COLO668 (cell line): ENCODE measurements at regions not wholly inside any gene's neighbourhood (a gene's known extent, or its start where the extent isn't known, plus 50 kb on each side); places are given as distances from the start of the nearest gene placed in this dataset.
A peak's percentile ranks its signal among the peaks of the same experiment; 100 is the strongest.
"Not testable (repeated sequence)": the region's sequence is repeated elsewhere in the genome, so short reads cannot be mapped to it uniquely, and the experiment has no call there.

Experiments used
- DNase-seq: peaks from one replicate; lab custom pipeline; 2025; ENCODE audit not compliant: unreplicated experiment; lab: John Stamatoyannopoulos, UW

DNA sequence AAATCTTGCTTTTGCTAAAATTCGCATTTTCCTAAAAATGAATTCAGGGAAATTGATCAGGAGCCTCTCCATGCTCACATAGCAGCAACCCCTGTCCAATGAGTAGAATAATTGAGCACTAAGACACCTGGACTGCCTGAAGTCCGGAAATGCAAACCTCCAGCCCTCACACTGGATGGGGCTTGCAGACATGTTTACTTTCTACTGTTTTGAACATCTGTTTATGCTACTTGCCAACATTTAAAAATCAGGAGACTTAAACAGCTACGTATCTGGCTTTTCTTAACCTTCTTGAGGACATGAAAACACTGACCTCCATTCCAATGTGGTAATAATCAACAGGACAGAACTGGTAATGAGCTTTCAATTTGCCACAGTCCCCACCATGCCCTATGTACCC is 184.4 kb downstream of the SHOX2 start:
- DNase-seq, result no peak

DNA sequence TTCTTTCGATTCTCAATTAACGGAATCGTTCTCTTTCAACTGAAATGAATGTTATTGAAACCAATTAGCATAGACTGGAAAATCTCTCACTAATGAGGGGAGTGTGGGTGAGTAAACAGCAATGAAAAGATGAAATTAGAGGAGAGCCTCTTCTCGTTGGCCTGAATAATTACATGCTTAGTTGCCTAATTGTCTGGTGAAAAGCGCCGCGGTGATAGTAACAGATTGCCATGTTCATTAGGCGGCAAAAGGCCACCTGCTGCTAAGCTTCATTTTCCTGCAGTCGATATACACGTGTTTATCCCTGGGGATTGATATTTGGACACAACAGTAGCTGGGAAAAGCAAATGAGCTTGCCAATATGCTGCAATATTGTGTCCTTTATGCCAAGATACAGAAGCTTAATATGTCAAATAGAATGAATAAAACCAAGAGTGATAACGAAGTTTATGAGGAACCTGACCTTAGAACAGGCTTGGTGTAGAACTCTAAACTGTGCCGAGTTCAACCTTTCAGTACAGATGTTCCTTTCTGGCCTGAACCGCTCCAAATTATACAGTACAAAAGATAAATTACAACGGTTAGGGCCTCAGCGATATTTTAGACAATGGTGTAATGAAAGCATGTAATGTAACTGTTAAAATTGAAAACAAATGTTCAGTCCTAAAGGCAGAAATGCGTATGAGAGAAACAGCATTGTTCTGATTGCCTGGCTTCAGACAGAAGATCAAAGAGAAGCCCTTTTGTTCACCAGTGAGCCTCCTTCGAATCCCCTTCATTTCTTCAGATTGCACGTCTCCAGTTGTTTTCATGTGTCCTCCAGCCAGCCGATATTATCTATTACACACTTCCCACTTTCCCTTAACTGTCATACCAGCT is 185.2 kb downstream of the SHOX2 start:
- DNase-seq, result no peak

DNA sequence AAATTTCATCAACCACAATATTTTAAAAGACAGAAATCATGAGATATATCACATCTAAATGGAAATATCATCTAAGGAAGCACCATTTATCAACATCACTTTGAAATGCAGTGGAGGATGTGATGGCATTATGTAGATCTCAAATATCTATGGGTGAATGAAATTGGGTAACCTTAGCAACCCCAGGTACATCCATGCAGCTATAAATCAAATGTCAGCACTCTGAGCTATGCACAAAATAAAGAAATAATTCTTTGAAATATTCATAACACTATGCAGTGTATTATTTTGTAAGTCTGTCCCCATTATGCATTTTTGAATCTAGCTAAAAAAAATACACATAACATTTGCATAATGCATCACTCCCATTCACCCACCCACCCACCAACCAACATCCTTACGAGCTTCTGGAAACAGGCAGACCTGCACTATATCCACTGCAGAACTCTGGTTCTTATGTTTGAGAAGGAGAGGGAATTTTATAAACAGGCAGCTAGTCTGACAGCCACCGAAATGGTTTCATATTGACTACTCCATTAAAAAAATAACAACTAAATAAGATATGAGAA is 186.8 kb downstream of the SHOX2 start:
- no peak for DNase-seq

DNA sequence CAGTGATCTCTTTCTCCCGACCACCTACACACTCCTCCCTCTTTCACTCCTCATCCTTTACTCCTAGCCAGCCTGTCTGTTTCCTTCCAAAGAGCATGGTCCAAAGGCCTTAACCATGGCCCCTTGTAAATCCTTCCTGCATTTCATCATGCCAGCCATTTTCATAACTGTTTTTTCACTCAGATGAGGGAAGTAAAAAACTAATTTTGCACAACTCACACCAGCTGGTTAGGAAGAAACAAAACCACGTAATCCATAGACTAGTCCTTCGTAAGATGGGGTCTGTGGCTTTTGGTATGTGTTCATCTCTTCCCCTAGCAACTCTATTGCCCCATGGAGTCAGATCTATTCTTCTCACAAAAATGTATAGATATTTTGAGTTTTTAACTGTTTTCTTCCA is 187.8 kb downstream of the SHOX2 start:
- DNase-seq, result no peak

DNA sequence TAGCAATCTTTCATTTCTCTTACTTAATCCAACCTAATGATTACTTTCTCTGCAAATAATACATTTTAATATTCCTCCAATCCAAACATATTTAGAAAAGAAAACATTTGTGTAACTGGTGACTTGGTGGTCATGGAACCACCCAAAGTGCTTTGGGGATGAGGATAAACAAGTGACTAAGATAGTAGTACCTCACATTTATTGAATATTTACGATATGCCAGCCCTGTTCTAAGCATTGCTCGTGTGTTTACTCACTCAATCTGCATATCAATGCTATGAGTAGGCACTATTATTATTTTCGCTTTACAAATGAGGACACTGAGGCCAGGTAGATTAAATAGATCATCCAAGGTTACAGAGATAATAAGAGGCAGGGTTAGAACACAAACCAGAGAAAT is 189.5 kb downstream of the SHOX2 start:
- no peak for DNase-seq

DNA sequence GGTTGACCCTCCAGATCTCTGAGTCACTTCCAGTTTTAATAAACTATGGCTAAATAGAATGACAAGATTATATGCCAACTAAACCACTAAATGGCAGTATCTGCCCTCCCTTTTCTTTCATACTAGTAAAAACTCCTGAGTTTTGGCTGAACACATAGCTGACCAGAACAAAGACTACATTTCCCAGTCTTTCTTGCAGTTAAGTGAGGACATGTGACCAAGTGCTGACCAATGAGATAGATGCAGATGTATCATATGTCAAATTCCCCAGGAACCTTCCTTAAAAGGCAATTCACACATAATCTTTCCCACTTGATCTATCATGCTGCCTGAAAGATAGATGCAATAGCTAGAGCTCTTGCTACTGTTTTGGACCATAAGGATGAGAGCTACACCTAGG is 191.3 kb downstream of the SHOX2 start:
- no peak for DNase-seq

DNA sequence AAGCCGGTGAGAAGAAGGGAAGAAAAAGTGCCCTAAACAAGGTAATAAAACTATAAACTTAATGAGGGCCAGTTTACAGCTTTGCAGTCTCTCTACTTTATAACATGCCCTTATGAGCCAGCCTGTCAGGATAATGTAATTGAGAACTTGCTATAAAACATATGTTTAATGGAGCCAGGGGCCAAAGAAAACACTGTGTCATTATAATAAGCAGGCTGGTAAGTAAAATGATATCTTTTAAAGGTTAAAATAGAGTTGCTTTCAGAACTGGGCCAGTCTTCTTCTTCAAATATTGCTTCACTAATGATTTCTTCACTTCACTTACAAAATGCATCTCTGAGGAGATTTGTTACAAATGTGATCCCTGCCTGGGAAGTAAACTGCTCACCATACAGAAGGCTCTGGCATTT is 192.5 kb downstream of the SHOX2 start:
- no peak for DNase-seq

DNA sequence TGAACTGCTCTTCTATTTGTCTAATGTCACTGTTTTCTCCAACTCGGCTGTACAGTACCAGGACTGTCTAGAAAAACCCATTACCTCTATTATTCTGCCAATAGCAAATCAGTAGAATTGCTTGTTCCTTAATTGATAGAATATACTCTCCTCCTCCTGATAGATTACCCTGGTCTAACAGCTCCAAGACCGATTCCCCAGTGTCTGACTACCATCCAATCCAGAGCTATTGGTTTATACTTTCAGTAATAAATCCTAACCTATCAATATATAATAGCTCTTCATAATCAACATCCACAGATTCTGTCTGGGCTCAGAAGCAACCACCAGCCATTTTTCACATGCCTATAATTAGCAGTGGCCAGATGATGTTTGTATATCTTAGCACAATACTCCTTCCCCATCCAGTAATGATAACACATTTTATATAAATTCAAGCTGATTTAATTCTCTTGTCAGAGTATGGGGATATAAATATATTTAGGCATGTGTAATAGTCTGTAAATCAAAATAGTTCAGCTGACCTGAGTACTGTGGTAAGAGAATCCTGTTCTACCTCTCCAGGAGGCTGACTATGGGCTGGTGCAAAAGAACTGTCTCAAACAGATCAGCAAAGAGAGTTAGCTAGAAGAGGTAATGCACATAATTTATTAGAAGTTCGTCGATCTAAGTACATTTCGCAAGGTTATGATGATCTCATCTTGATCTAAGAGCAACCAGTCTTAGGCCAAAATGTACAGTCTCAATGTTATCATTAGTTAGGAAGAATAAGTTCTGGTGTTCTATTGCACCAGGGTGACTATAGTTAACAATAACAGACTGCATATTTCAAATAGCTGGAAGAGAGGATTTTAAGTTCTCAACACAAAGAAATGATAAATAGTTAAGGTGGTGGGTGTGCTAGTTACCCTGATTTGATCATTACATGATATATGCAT is 193.4 kb downstream of the SHOX2 start:
- DNase-seq, result no peak

DNA sequence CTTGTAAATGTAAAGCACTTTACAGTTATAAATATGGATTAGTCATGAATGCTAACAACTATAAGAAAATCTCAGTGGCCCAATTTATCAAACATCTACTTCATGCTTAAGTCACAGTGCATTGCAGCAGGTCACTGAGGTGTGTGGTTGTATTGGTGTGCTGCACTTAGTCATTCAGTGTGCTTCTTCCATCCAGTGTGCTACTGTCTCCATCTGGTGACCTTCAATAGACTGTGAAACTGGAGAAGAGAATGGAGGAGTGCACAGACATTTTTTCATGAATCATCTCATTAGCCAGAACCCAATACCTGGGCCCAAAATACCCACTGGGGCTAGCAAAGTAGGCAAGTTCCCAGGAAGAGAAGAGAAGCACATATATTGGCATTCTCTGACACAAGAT is 199.6 kb downstream of the SHOX2 start:
- DNase-seq, result no peak

DNA sequence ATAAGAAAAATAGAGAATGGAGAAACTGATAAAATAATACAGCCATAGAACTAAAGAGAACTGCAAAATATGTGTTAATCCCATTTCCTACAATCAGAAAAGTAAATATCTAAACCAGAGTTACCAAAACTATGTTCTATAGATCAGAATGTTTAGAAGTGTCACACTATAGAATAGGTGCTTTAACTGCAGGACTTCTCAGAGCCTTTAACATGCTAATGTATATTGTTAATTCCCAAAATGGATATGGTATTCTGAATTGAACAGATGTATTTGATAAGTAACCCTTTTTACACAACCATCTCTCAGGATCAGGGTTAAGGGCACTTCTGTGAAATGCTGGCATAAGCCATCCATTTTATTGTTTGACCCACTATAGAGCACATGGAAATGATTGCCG is 200.3 kb downstream of the SHOX2 start:
- DNase-seq, result no peak

DNA sequence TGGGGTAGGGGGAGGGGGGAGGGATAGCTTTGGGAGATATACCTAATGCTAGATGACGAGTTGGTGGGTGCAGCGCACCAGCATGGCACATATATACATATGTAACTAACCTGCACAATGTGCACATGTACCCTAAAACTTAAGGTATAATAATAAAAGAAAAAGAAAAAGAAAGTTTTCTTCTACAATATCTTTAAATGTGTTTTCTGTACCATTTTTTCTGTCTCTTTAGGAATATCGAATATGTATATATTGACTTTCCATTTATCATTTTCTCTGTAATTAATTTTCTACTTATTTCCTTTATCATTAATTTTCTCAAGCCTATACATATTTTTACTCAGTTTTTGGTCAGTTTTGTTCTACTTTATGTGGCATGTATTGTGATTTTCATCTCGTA is 203.5 kb downstream of the SHOX2 start:
- DNase-seq, result not testable (repeated sequence)

DNA sequence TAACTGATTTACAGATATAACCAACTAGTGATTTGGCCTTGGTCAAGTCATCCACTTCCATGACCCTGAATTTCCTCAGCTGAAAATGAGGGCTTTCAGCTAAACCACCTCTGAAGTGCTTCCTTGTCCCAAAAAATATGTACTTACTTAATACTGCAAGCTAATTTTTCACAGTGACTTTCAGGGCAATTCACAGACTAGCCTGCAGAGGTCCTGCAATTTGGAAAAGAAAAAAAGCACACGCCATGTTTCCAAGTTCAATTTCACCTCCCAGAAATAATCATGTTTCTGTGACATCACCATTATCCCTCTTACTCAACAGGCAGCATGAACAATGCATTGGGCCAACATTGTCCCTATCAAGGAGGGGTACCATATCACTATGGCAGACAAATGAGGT is 218.2 kb downstream of the SHOX2 start:
- no peak for DNase-seq

DNA sequence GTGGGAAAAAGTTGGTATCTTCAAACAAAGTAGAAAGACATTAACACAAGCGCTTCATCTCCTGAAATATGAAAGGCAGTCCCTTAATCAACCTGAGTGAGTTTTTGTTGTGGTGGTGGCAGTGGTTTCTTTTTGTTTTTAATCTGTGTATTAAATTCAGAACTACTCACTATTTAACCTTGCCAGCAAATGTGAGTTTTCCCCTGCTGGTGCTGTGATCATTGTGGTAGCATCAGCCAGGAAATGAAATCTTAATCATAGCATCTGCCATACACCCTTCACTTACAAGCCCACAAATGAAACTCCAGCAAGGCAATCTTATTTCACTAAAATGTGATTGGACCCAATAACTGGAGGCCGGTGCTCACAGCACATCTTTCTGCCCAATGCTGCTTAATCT is 229.7 kb downstream of the SHOX2 start:
- no peak for DNase-seq

DNA sequence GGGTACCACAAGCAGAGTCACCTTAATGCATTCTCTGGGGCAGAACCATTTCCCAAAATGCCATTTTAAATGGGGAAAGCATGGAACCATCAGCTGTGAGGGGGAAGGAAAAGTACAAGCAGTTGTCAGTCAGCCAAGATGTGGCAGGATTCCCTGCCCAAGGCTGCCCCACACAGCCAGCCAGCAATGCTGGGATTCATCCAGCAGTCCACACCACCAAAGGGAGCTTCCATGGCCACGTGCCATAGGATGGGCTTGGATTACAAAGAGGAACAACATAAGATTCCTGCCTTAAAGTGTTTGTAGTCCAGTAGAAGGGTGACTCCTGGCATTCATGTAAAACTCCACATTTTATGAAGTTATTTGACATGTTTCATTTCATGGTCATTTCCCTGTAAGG is 233.3 kb downstream of the SHOX2 start:
- DNase-seq, result no peak

DNA sequence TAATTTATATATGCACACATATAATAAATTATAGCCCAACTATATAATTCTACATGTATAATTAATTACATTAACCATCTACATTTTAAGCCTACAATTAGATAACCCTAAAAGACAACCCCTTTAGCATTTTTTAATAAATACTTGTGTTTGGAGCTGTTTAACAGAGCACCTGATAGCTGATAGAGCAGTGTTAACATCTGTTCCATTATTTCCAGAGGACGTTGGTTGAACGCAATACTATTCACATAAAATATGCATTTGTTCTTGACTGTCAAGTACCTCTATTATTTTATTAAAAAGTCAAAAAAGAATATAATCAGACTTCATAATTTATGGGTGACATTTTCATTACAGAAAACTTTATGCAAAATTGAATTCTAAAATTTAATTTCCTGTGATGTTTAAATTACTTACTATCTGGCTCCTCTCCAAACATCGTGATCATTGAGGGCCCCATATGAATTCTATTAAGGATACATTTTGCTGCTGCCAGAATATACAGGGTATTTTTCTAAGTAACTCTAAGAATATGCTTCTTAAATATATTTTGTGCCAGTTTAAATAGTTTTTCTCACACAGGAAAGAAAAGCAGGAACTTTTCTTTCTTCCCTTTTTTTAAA is 234.3 kb downstream of the SHOX2 start:
- DNase-seq, result no peak

DNA sequence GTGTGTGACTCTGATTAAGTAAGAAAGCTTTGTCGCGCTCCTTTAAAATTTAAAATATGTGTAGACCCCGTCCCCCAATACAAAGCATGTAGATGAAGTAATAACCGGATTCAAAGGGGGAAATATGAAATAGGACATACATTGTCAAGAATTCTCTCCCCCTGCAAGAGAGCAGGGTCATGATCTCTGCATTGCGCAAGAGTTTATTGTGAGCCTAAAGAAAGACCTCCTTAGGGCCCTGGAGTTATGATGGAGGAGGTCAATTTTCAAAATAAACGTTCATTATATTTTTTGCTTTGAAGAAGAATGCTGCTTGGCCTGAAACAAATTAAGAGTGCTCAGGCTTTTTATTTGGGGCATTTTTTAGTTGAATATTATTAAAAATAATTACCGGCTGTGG is 235.0 kb downstream of the SHOX2 start:
- no peak for DNase-seq

DNA sequence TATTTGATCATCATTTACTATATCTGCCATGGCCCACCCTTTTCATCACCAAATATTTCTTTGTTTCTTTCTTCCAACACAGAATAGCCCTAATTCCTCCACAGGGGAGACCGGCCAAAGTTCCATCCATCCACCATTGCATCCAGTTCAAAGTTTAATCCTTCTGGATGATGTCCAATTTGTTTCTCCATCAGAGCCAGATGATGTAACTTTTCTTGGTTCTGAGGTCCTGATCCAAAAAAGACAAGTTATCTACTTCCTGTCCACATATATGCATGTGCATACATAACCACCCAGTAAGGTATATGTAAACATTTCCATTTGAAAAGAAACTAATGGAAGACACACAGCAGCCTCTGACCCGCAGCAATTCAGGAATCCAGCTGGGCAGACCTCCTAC is 237.3 kb downstream of the SHOX2 start:
- DNase-seq, result no peak

DNA sequence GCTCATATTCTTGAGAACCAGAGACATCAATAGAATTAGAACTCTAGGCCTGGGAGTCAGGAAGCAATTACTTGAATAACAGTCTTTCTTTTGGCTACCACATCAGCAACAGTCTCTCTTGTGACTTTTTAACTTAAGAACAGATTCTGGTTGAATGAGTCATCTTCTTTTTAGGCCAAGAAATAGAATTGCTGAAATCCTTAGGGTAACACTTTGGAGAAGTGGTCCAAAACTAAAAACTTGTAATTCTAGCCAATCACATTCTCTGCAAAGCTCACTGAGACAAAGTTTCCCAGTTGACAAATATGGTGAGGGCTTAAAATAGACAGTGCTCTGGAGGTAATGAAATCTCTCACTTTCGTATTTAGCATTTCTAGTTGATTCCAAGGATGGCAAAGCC is 238.0 kb downstream of the SHOX2 start:
- DNase-seq, result no peak

DNA sequence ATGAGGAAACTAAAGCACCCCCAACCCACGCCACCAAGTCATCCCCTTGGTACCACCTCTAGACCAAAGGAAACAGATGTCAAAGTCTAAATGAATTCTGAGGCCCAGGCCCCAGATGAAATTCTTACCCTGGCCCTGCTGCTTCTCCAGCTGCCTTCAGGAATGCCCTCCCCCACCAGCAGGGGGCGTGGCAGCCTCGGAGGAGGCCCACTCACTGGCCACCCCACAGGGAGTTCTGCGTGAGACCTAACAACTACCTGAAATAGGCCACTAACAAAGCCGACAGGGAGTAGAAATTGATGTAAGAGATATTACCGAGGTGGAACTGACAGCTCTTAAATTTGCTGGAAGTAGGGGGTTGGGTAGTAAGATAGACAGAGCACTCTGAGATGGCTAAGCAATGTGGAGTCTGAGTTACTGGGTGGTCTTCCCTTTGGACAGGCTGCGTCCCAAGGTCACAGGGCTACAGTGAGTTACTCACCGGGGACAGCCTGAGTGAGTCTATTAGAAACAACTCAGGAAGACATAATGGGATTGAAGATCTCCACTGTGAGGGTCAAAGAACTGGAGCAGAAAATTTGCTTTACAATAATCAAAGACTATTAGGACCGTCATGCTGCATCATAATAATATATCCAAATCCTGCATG is 240.7 kb downstream of the SHOX2 start:
- peak; percentile 43 for DNase-seq

DNA sequence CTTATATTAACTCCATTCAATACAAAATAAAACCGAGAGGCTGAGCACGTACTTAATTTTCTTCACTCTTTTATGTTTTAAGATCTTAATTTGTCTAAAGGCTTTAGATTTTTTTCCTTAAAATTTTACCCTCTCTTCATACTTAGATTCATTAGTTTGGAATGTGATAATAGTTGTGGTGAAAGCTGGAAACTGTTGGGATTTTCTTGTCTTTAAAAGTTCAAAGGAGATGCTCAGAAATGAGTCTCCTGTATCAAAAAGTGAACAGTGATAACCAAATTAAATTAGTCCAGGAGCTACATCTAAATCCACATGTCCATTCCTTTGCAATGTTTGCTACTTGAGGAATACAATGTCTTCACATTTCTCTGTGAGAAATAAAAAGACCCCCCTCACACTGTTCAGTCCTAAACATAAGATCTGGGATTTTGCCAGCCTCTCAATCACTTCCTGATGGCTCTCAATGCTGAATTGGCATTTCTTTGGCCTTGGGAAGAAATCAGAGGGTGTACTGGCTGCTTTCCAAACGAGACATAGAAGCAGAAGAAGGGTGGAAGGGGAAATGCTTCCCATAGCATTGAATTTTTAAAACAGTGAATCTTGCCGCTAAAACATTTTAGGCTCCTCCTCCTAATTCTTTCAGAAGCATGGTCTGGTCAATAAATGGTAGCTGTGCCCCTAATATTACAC is 245.0 kb downstream of the SHOX2 start:
- DNase-seq, result no peak
